OCI-LY1 (cell line): ENCODE measurements at regions not wholly inside any gene's neighbourhood (a gene's known extent, or its start where the extent isn't known, plus 50 kb on each side); places are given as distances from the start of the nearest gene placed in this dataset.
A peak's percentile ranks its signal among the peaks of the same experiment; 100 is the strongest.
"Not testable (repeated sequence)": the region's sequence is repeated elsewhere in the genome, so short reads cannot be mapped to it uniquely, and the experiment has no call there.

Experiments
- H2AFZ ChIP-seq: fragments of 200-600 bp; sonication (generic), shearing (Covaris generic); 2 replicates; pipeline ENCODE4 v1.6.0; 2014; ENCODE audit warnings: antibody characterized with exemption, mild to moderate bottlenecking, low read length
- H3F3A ChIP-seq: fragments of 200-600 bp; sonication (generic), shearing (Covaris generic); 2 replicates; pipeline ENCODE4 v1.6.0; 2014; ENCODE audit warnings: mild to moderate bottlenecking, antibody characterized with exemption, low read length, moderate library complexity; ENCODE audit not compliant: insufficient read depth
- H3K27ac ChIP-seq: fragments of 200-600 bp; sonication (generic); 2 replicates; pipeline ENCODE4 v1.5.1; 2014; ENCODE audit warnings: low read length, mixed run types, mild to moderate bottlenecking, low read depth; ENCODE audit not compliant: poor library complexity, severe bottlenecking
- H3K27me3 ChIP-seq: fragments of 200-600 bp; sonication (generic); 2 replicates; pipeline ENCODE4 v1.6.0; 2014; ENCODE audit warnings: antibody characterized with exemption, mild to moderate bottlenecking, low read length, moderate library complexity; ENCODE audit not compliant: insufficient read depth
- H3K36me3 ChIP-seq: fragments of 200-600 bp; sonication (generic); 2 replicates; pipeline ENCODE4 v1.6.1; 2014; ENCODE audit warnings: mild to moderate bottlenecking, antibody characterized with exemption, low read length, moderate library complexity, mixed read lengths; ENCODE audit not compliant: insufficient read depth
- H3K4me1 ChIP-seq: fragments of 200-600 bp; sonication (generic); 2 replicates; pipeline ENCODE4 v1.5.1; 2014; ENCODE audit warnings: mild to moderate bottlenecking, low read length, moderate library complexity; ENCODE audit not compliant: insufficient read depth, severe bottlenecking
- H3K4me2 ChIP-seq: fragments of 200-600 bp; sonication (generic), shearing (Covaris generic); 2 replicates; pipeline ENCODE4 v1.6.1; 2014; ENCODE audit warnings: low read length
- H3K4me3 ChIP-seq: fragments of 200-600 bp; sonication (generic); 2 replicates; pipeline ENCODE4 v1.5.1; 2014; ENCODE audit warnings: low read length, low read depth, mild to moderate bottlenecking, mixed read lengths; ENCODE audit not compliant: poor library complexity, severe bottlenecking
- H3K79me2 ChIP-seq: fragments of 200-600 bp; shearing (Covaris generic); 2 replicates; pipeline ENCODE4 v1.6.1; 2016; ENCODE audit warnings: mixed run types, low read length, mixed read lengths; ENCODE audit not compliant: insufficient read depth
- H3K9ac ChIP-seq: fragments of 200-600 bp; sonication (generic), shearing (Covaris generic); 2 replicates; pipeline ENCODE4 v1.6.1; 2014; ENCODE audit warnings: mild to moderate bottlenecking, low read length, mixed read lengths
- H3K9me2 ChIP-seq: fragments of 200-600 bp; sonication (generic), shearing (Covaris generic); 2 replicates; pipeline ENCODE4 v1.6.1; 2014; ENCODE audit warnings: low read depth, mild to moderate bottlenecking, low read length, mixed read lengths
- H3K9me3 ChIP-seq: fragments of 200-600 bp; shearing (Covaris generic); 2 replicates; pipeline ENCODE4 v1.6.1; 2014; ENCODE audit warnings: low read length, mixed read lengths
- H4K20me1 ChIP-seq: fragments of 200-600 bp; sonication (generic), shearing (Covaris generic); 2 replicates; pipeline ENCODE4 v1.6.0; 2016; ENCODE audit warnings: mild to moderate bottlenecking, low read length; ENCODE audit not compliant: insufficient read depth
- EZH2 ChIP-seq: fragments of 200-600 bp; sonication (generic), shearing (Covaris generic); IDR thresholded peaks from 2 replicates; pipeline ENCODE4 v1.8.0; 2017; ENCODE audit warnings: borderline replicate concordance, mixed run types, mild to moderate bottlenecking, antibody characterized with exemption, low read length, moderate library complexity, mixed read lengths
- TF ChIP-seq, protein P1 (sequence below): fragments of 200-600 bp; sonication (generic), shearing (Covaris generic); IDR thresholded peaks from 2 replicates; pipeline ENCODE4 v1.5.1; 2017; ENCODE audit warnings: mild to moderate bottlenecking, antibody characterized with exemption, low read length, moderate library complexity, mixed read lengths

DNA sequence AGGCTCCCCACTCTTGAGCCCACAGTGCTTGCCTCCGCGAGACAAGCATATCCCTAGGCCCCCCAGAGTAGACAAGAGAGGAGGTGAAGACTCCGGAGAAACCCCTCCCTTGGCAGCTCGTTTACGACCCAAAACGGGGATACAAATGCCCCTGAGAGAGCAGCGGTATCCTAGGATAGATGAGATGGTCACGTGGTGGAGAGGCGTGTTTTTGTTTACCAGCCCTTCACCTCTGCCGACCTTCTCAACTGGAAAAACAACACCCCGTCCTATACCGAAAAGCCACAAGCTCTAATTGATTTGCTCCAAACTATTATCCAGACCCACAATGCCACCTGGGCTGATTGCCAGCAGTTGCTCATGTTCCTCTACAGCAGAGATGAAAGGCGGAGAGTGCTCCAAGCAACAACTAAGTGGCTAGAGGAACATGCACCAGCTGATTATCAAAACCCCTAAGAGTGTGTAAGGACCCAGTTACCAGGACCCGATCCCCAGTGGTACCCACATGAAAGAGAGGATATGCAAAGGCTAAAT, 99.5 kb upstream of the OSBPL11 start:
- TF ChIP-seq, protein P1, sequence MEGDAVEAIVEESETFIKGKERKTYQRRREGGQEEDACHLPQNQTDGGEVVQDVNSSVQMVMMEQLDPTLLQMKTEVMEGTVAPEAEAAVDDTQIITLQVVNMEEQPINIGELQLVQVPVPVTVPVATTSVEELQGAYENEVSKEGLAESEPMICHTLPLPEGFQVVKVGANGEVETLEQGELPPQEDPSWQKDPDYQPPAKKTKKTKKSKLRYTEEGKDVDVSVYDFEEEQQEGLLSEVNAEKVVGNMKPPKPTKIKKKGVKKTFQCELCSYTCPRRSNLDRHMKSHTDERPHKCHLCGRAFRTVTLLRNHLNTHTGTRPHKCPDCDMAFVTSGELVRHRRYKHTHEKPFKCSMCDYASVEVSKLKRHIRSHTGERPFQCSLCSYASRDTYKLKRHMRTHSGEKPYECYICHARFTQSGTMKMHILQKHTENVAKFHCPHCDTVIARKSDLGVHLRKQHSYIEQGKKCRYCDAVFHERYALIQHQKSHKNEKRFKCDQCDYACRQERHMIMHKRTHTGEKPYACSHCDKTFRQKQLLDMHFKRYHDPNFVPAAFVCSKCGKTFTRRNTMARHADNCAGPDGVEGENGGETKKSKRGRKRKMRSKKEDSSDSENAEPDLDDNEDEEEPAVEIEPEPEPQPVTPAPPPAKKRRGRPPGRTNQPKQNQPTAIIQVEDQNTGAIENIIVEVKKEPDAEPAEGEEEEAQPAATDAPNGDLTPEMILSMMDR = no peak
- no peak for TF ChIP-seq EZH2
- Histone ChIP-seq H3K27ac (no peak overlapping the region), H3K36me3 (no peaks in the 10 kb centered on the region), H2AFZ (no peak overlapping the region), H3K9ac (no peak overlapping the region), H4K20me1 (no peaks in the 10 kb centered on the region), H3K27me3 (no peaks in the 10 kb centered on the region), H3K79me2 (no peaks in the 10 kb centered on the region), H3F3A (no peaks in the 10 kb centered on the region), H3K4me1 (no peaks in the 10 kb centered on the region), H3K4me2 (no peak overlapping the region), H3K9me3 (no peaks in the 10 kb centered on the region), H3K9me2 (no peaks in the 10 kb centered on the region), H3K4me3 (no peak overlapping the region)

DNA sequence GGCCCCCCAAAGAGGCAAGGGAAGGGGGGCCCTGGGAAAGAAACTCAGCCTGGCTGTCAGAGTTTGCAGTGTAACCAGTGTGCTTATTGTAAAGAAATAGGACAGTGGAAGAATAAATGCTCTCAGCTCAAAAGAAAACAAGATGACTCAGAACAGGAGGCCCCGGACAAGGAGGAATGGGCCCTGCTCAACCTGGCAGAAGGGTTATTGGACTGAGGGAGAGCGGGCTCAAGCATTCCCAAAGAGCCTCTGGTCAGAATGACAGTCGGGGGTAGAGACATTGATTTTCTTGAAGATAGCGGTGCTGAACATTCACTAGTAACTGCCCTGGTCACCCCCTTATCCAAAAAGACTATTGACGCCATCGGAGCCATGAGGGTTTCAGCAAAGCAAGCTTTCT, 100.4 kb upstream of the OSBPL11 start:
- no peaks in the 10 kb centered on the region for H3K27me3 ChIP-seq
- H3K4me2 ChIP-seq = no peak overlapping the region
- no peak overlapping the region for H3K9ac ChIP-seq
- no peak overlapping the region for H3K4me3 ChIP-seq
- no peaks in the 10 kb centered on the region for H4K20me1 ChIP-seq
- H3K27ac ChIP-seq = no peak overlapping the region
- H3K9me3 ChIP-seq = no peaks in the 10 kb centered on the region
- no peaks in the 10 kb centered on the region for H3K4me1 ChIP-seq
- no peaks in the 10 kb centered on the region for H3K9me2 ChIP-seq
- H3K79me2 ChIP-seq = no peaks in the 10 kb centered on the region
- H2AFZ ChIP-seq = no peak overlapping the region
- TF ChIP-seq, protein P1 = no peak
- TF ChIP-seq EZH2 = no peak
- no peaks in the 10 kb centered on the region for H3K36me3 ChIP-seq
- H3F3A ChIP-seq = no peaks in the 10 kb centered on the region

DNA sequence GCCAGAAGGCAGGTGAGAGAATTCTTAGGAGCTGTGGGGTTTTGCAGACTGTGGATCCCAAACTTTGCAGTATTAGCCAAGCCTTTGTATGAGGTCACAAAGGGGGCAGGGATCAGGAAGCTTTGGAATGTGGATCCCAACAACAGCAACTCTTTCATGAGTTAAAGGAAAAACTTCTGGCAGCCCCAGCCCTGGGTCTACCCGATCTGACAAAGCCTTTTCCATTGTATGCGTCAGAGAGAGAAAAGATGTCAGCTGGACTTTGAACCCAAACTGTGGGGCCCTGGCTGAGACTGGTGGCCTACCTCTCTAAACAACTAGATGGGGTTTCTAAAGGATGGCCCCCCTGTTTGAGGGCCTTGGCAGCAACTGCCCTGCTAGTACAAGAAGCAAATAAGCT, 101.8 kb upstream of the OSBPL11 start:
- not testable (repeated sequence) for H3K9me3 ChIP-seq, H3K27me3 ChIP-seq, H3K27ac ChIP-seq, H3K79me2 ChIP-seq, H3K4me2 ChIP-seq, H3F3A ChIP-seq, H3K9ac ChIP-seq, H3K36me3 ChIP-seq, H3K4me1 ChIP-seq, H2AFZ ChIP-seq, H3K4me3 ChIP-seq, H3K9me2 ChIP-seq, H4K20me1 ChIP-seq

DNA sequence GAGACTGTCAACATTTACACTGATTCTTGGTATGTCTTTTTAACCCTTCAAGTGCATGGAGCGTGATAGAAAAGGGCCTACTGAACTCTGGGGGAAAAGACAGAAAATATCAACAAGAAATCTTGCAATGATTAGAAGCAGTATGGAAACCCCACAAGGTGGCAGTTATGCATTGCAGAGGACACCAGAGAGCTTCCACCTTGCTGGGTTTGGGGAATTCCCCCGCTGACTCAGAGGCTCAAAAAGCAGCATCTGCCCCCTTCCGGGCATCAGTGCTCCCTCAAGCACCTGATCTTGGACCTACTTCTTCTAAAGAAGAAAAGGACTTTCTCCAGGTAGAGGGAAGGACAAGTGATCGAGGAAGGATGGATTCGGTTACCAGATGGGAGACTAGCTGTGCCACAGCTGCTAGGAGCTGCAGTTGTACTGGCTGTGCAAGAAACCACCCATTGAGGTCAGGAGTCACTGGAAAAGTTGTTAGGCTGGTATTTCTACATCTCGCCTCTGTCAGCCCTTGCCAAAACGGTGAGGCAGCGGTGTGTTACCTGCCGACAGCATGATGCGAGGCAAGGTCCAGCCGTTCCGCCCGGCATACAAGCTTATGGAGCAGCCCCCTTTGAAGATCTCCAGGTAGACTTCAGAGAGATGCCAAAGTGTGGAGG, 102.8 kb upstream of the OSBPL11 start:
- not testable (repeated sequence) for H3K9ac ChIP-seq, H3F3A ChIP-seq, H3K9me2 ChIP-seq, H3K27ac ChIP-seq, H3K27me3 ChIP-seq, H3K79me2 ChIP-seq, H3K4me1 ChIP-seq, H3K4me3 ChIP-seq, H3K36me3 ChIP-seq, H3K9me3 ChIP-seq, H3K4me2 ChIP-seq, H4K20me1 ChIP-seq, H2AFZ ChIP-seq
- TF ChIP-seq, protein P1 = peak; percentile 9; the same call in 1 of the 2 replicates
